Hematopoietic multipotent progenitor cell treated with erythropoietin and hydrocortisone succinate and interleukin-3 and kit ligand, for 4 days (in vitro differentiated cells): ENCODE measurements at regions not wholly inside any gene's neighbourhood (a gene's known extent, or its start where the extent isn't known, plus 50 kb on each side); places are given as distances from the start of the nearest gene placed in this dataset.
"Not testable (repeated sequence)": the region's sequence is repeated elsewhere in the genome, so short reads cannot be mapped to it uniquely, and the experiment has no call there.

ENCODE experiments used
- DNase-seq: peaks from one replicate; pipeline ENCODE4 v3.0.0-alpha.2; 2015

GRCh38 chr10:91091780-91092179, 128.7 kb upstream of the PCGF5 start:
- DNase-seq = no peak

GRCh38 chr10:91096274-91096673, 124.2 kb upstream of the PCGF5 start:
- peak; percentile 44 for DNase-seq

- DNase-seq = no peak
Observed at GRCh38 chr10:91097313-91097712, 123.2 kb upstream of the PCGF5 start.

GRCh38 chr10:91098021-91098420, 122.4 kb upstream of the PCGF5 start:
- DNase-seq = not testable (repeated sequence)

- DNase-seq = peak; percentile 95
Observed at GRCh38 chr10:91103384-91104192, 116.9 kb upstream of the PCGF5 start.

- DNase-seq = no peak
Observed at GRCh38 chr10:91104193-91105041, 116.0 kb upstream of the PCGF5 start.

GRCh38 chr10:91105269-91105668, 115.2 kb upstream of the PCGF5 start:
- DNase-seq = no peak

GRCh38 chr10:91108820-91109219, 111.6 kb upstream of the PCGF5 start:
- DNase-seq = no peak

- DNase-seq = no peak
Observed at GRCh38 chr10:91111060-91111459, 109.4 kb upstream of the PCGF5 start.

GRCh38 chr10:91115618-91116390, 104.7 kb upstream of the PCGF5 start:
- no peak for DNase-seq

- no peak for DNase-seq
Observed at GRCh38 chr10:91117505-91117904, 103.0 kb upstream of the PCGF5 start.

- no peak for DNase-seq
Observed at GRCh38 chr10:91120348-91120747, 100.1 kb upstream of the PCGF5 start.

GRCh38 chr10:91123261-91123660, 97.2 kb upstream of the PCGF5 start:
- DNase-seq = no peak

GRCh38 chr10:91124016-91124415, 96.4 kb upstream of the PCGF5 start:
- no peak for DNase-seq

- DNase-seq = no peak
Observed at GRCh38 chr10:91126471-91126870, 94.0 kb upstream of the PCGF5 start.

- DNase-seq = peak; percentile 48
Observed at GRCh38 chr10:91127341-91128082, 93.0 kb upstream of the PCGF5 start.

GRCh38 chr10:91135113-91135512, 85.3 kb upstream of the PCGF5 start:
- DNase-seq = no peak

GRCh38 chr10:91137011-91137643, 83.3 kb upstream of the PCGF5 start:
- DNase-seq = no peak

- no peak for DNase-seq
Observed at GRCh38 chr10:91137822-91138221, 82.6 kb upstream of the PCGF5 start.

GRCh38 chr10:91140995-91141549, 79.4 kb upstream of the PCGF5 start:
- DNase-seq = no peak

- no peak for DNase-seq
Observed at GRCh38 chr10:91144961-91145360, 75.5 kb upstream of the PCGF5 start.

- DNase-seq = no peak
Observed at GRCh38 chr10:91146146-91146545, 74.3 kb upstream of the PCGF5 start.
